BE2C (cell line): ENCODE measurements at regions not wholly inside any gene's neighbourhood (a gene's known extent, or its start where the extent isn't known, plus 50 kb on each side); places are given as distances from the start of the nearest gene placed in this dataset.

Experiments
- DNase-seq: peaks from one replicate; pipeline ENCODE4 v3.0.0-alpha.2; 2020
- H3K27me3 ChIP-seq: fragments of 250-450 bp; sonication (Bioruptor Pico); 2 replicates; pipeline ENCODE4 v1.5.1; 2020; ENCODE audit warnings: mild to moderate bottlenecking
- H3K36me3 ChIP-seq: fragments of 250-450 bp; sonication (Bioruptor Pico); 2 replicates; pipeline ENCODE4 v1.5.1; 2020; ENCODE audit warnings: mild to moderate bottlenecking
- H3K4me1 ChIP-seq: fragments of 250-450 bp; sonication (Bioruptor Pico); 2 replicates; pipeline ENCODE4 v1.5.1; 2020
- H3K4me3 ChIP-seq: 2 replicates; pipeline ENCODE4 v1.5.1; 2011; ENCODE audit warnings: low read depth, low read length
- H3K9me3 ChIP-seq: fragments of 250-450 bp; sonication (Bioruptor Pico); 2 replicates; pipeline ENCODE4 v1.5.1; 2020
- CTCF ChIP-seq: IDR thresholded peaks from 2 replicates; pipeline ENCODE4 v1.5.1; 2012; ENCODE audit warnings: mild to moderate bottlenecking, low read depth, low read length

GRCh38 chr2:66048667-66049066 lies 386.3 kb upstream of the MEIS1 start:
- no peaks in the 10 kb centered on the region for H3K36me3 ChIP-seq
- no peak for DNase-seq
- no peak for TF ChIP-seq CTCF
- no peaks in the 10 kb centered on the region for H3K27me3 ChIP-seq
- H3K4me1 ChIP-seq, result no peaks in the 10 kb centered on the region
- no peaks in the 10 kb centered on the region for H3K9me3 ChIP-seq
- no peak overlapping the region for H3K4me3 ChIP-seq

GRCh38 chr2:66041902-66042657 lies 392.8 kb upstream of the MEIS1 start:
- H3K4me1 ChIP-seq, result no peaks in the 10 kb centered on the region
- H3K4me3 ChIP-seq, result no peak overlapping the region
- no peaks in the 10 kb centered on the region for H3K27me3 ChIP-seq
- DNase-seq, result no peak
- H3K36me3 ChIP-seq, result no peaks in the 10 kb centered on the region
- H3K9me3 ChIP-seq, result no peaks in the 10 kb centered on the region
- TF ChIP-seq CTCF, result no peak

GRCh38 chr2:66036948-66037347 lies 398.0 kb upstream of the MEIS1 start:
- no peaks in the 10 kb centered on the region for H3K36me3 ChIP-seq

DNA sequence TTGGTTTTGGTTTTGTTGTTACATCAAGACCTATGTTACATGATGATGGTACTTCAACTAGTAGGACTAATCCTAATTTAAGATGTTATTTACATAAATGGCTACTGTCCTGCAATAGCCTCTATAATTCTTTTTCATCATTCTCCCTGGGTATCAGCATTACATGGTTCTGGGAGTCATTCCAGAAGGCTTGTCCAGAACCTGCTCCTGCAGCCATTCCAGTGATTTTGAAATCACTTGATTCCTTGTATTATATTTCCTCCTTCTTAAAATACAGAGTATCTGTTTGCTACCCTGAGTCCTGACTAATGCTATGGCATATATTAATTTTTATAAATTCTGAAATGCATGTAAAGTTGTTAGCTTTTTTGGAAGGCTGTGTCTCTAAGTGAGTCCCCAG lies 400.5 kb upstream of the MEIS1 start:
- no peaks in the 10 kb centered on the region for H3K27me3 ChIP-seq
- TF ChIP-seq CTCF, result no peak

More at GRCh38 chr2:66036948-66037347, 398.0 kb upstream of the MEIS1 start:
- Histone ChIP-seq H3K9me3 (no peaks in the 10 kb centered on the region), H3K27me3 (no peaks in the 10 kb centered on the region), H3K4me3 (no peak overlapping the region), H3K4me1 (no peaks in the 10 kb centered on the region)
- no peak for DNase-seq
- no peak for TF ChIP-seq CTCF

GRCh38 chr2:66032226-66032775 lies 402.6 kb upstream of the MEIS1 start:
- H3K4me3 ChIP-seq, result no peak overlapping the region
- no peaks in the 10 kb centered on the region for H3K4me1 ChIP-seq
- TF ChIP-seq CTCF, result no peak
- no peaks in the 10 kb centered on the region for H3K27me3 ChIP-seq
- H3K36me3 ChIP-seq, result no peaks in the 10 kb centered on the region
- H3K9me3 ChIP-seq, result no peaks in the 10 kb centered on the region
- DNase-seq, result no peak

More for the DNA sequence above, 400.5 kb upstream of the MEIS1 start:
- DNase-seq, result no peak
- H3K4me1 ChIP-seq, result no peaks in the 10 kb centered on the region
- no peaks in the 10 kb centered on the region for H3K36me3 ChIP-seq
- no peak overlapping the region for H3K4me3 ChIP-seq
- no peaks in the 10 kb centered on the region for H3K9me3 ChIP-seq

DNA sequence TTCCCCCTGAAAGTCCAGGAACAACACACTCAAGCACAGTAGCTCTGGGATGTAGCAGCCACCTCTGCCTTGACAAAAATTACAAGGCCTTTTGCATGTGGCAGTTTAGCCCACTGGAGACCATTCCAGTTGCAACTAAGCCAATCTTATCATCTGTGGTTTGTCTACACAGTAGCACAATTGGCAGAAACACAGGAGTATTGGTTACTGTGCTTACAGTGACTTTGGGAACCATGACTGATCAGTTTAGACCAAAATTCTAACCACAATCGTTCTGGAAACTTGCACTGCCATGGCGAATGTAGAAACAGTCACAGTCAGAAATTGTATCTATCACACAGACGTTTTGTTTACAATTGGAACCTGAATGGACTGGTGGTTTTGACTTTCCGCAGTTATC lies 403.7 kb upstream of the MEIS1 start:
- Histone ChIP-seq H3K4me3 (no peak overlapping the region), H3K36me3 (no peaks in the 10 kb centered on the region), H3K27me3 (no peaks in the 10 kb centered on the region), H3K9me3 (no peaks in the 10 kb centered on the region), H3K4me1 (no peaks in the 10 kb centered on the region)
- DNase-seq, result no peak
- TF ChIP-seq CTCF, result no peak
